K562 (cell line): ENCODE measurements at regions not wholly inside any gene's neighbourhood (a gene's known extent, or its start where the extent isn't known, plus 50 kb on each side); places are given as distances from the start of the nearest gene placed in this dataset.

Experiments used
- ELF1 ChIP-seq: fragments of 200-800 bp; sonication (Bioruptor generic); IDR thresholded peaks from 2 replicates; pipeline ENCODE4 v1.6.1; 2016; ENCODE audit warnings: missing genetic modification characterization, missing compliant biosample characterization
- FIP1L1 ChIP-seq: fragments of 200-400 bp; formaldehyde crosslinking; IDR thresholded peaks from 2 replicates; pipeline ENCODE4 v1.6.1; 2018; ENCODE audit warnings: mild to moderate bottlenecking, low read depth, low read length; ENCODE audit not compliant: poor library complexity, severe bottlenecking
- HNRNPUL1 ChIP-seq: fragments of 200-400 bp; formaldehyde crosslinking; IDR thresholded peaks from 2 replicates; pipeline ENCODE4 v1.6.1; 2017; ENCODE audit warnings: low read length
- NR2F6 ChIP-seq: fragments of 450-650 bp; formaldehyde crosslinking; IDR thresholded peaks from 2 replicates; pipeline ENCODE4 v1.4.0; 2020; ENCODE audit warnings: mild to moderate bottlenecking
- PRMT5 ChIP-seq: sonication (generic); formaldehyde crosslinking; IDR thresholded peaks from 2 replicates; pipeline ENCODE4 v1.5.0; 2020; ENCODE audit warnings: missing genetic modification reagents
- RB1 ChIP-seq: fragments of 450-650 bp; IDR thresholded peaks from 2 replicates; pipeline ENCODE4 v1.6.1; 2017; ENCODE audit warnings: low read depth, mild to moderate bottlenecking
- ZNF431 ChIP-seq: sonication (generic); formaldehyde crosslinking; IDR thresholded peaks from 2 replicates; pipeline ENCODE4 v1.8.0; 2022; ENCODE audit warnings: mild to moderate bottlenecking, missing genetic modification reagents

DNA sequence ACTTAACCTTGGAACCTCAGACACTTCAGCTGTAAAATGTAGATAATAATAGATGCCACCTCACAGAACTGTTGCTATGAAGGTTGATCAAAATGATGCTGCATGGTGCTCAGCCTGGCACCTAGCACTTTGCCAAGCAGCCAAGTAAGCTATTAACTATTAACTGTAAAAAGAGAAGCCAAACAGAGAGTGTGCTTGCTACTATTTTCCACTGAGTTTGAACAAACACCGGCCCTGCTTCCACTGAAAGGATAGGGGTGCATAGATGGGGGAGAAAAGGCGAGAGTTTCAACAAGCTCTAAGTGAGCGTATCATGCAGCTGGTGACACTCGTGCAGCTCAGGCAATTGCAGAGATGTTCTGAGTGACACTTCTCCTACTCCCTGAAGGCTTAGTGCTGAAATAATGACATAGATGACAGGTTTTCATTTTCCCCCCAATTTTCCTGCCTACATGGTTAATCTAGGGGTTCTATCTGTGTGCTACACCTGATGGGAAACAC lies 78.2 kb downstream of the GPR88 start:
- no peak for TF ChIP-seq FIP1L1
- no peak for TF ChIP-seq ELF1 (tag)
- TF ChIP-seq PRMT5 (CRISPR knock-in tag): no peak
- TF ChIP-seq ZNF431 (CRISPR knock-in tag): no peak
- TF ChIP-seq RB1: no peak
- TF ChIP-seq HNRNPUL1: no peak
- TF ChIP-seq NR2F6 (CRISPR knock-in tag): no peak
